ENCODE measurements at regions not wholly inside any gene's neighbourhood (a gene's known extent, or its start where the extent isn't known, plus 50 kb on each side); places are given as distances from the start of the nearest gene placed in this dataset.

- DNase-seq (ENCODE audit: low read depth in 4 of 4, low spot score in 2 of 4), result no peak
Measured at GRCh38 chr10:113319479-113319878, 233.4 kb upstream of the HABP2 start.

- DNase-seq (ENCODE audit: low read depth in 4 of 4, low spot score in 2 of 4), result no peak
Measured at GRCh38 chr10:113320211-113320610, 232.6 kb upstream of the HABP2 start.

- no peak for DNase-seq (ENCODE audit: low read depth in 4 of 4, low spot score in 2 of 4)
Measured at GRCh38 chr10:113320987-113321386, 231.9 kb upstream of the HABP2 start.

GRCh38 chr10:113322843-113323242 lies 230.0 kb upstream of the HABP2 start:
- no peak for DNase-seq (ENCODE audit: low read depth in 4 of 4, low spot score in 2 of 4)

DNA sequence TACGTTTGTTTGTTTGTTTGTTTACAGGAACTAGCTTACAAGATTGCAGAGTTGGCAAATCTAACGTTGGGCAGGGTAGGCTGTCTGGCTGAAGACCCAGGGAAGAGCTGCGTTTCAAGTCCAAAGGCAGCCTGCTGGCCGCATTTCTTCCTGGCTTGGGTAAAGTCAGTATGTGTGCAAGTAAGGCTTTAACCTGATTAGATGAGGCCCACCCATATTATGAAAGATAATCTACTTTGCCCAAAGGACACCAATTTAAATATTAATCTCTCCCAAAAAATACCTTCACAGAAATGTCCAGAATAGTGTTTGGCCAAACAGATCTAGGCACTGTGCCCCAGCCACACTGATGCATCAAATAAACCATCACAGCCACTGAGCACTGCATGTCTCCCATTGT lies 228.9 kb upstream of the HABP2 start:
- no peak for DNase-seq (ENCODE audit: low read depth in 4 of 4, low spot score in 2 of 4)

DNA sequence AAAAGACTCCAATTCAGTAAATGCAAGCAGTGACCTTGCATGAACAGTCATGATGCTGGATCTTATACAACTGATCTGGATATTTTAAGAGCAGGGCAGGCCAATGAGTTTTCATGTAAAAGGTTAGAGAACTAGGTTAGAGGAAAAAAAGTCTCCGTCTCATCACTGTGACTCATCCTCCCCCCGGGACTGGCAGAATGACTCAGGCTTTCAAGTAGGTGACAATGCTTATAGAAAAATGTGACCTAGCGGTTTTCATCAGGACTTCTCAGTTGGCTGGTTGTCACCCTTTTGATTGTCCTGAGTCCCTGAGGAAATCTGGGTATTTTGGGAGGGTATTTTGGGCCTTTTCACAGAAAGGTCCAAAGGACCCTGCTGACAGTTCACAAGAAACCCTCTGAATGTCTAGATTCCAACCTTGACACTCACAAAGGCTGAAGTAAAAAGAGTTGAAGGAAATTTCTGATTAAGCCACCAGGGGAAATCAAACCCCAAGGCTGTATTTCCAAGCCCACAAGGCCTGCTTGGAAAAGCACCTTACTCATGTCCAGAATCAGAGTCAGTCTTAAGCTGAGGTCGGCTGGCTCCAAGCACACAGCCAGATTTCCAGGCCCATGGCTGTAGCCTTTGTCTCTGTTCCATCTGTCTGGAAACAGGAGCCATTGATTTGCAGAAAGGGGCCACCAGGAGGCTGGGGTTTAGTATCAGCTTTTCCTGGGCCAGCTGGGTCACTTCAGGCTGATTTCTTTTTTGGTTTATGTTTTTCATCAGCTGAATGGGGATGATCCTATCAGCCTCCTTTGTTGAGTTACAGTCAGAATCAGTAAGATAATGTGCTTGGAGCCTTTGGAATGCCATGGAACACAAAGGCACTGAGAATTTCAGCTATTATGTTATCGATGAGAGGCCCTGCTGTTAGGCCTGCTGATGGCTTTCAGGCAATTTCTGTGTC lies 226.4 kb upstream of the HABP2 start:
- DNase-seq (ENCODE audit: low read depth in 4 of 4, low spot score in 2 of 4), result no peak

- DNase-seq (ENCODE audit: low read depth in 4 of 4, low spot score in 2 of 4), result no peak
Measured at GRCh38 chr10:113329121-113329596, 223.7 kb upstream of the HABP2 start.

DNA sequence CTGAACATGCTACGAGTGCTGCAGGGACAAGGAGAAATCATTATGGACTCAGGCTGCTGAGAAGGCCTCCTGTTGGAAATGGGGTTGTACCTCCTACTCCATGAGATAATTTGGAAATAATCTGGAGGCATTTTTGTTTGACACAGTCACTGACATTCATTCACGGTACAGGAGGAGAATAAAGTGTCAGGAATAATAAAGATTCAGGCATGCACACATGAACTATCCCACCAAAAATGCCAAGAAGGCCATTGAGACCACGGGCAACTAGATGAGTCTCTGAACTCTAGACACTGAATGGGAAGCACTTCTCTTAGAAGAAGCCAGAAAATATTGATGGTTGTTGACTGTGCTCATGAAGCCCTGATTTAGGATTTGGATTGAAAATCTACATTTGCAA lies 220.9 kb upstream of the HABP2 start:
- DNase-seq (ENCODE audit: low read depth in 4 of 4, low spot score in 2 of 4), result no peak

DNA sequence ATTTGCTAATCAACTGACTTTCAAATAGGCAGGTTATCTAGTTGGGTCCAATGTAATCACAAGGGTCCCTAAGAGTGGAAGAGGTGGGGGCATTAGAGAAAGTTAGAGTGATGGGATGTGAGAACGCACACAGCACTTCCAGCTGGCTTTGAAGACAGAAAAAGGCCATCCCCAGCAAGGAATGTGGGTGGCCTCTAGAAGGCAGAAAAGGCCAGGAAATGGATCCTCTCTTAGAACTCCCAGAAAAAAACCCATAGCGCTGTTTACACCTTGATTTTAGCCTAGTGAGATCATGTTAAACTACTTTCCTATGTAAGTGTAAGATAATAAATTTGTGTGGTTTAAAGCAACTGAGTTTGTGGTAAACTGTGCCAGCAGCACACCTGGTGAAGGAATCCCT lies 219.5 kb upstream of the HABP2 start:
- no peak for DNase-seq (ENCODE audit: low read depth in 4 of 4, low spot score in 2 of 4)

GRCh38 chr10:113335592-113335991 lies 217.3 kb upstream of the HABP2 start:
- no peak for DNase-seq (ENCODE audit: low read depth in 4 of 4, low spot score in 2 of 4)

- DNase-seq (ENCODE audit: low read depth in 4 of 4, low spot score in 2 of 4), result no peak
Measured at GRCh38 chr10:113336549-113337130, 216.2 kb upstream of the HABP2 start.

DNA sequence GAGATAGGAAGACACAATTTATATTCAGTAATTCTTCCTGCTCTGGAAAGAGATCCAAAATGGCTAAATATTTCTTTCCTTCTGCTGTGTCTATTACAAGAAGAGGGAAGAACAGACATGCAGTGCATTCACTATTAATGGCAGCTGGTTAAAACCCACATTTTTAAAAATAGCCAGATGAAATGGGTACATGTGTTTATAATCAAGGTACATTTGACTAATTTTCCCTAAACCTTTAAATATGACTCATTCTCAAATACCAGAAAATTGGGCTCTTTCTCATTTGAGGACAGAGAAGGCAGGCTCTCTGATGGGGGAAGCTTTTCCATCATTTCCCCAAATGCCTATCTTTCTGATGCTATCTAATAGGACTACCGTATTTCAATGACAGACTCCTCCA lies 215.7 kb upstream of the HABP2 start:
- DNase-seq (ENCODE audit: low read depth in 4 of 4, low spot score in 2 of 4), result no peak

DNA sequence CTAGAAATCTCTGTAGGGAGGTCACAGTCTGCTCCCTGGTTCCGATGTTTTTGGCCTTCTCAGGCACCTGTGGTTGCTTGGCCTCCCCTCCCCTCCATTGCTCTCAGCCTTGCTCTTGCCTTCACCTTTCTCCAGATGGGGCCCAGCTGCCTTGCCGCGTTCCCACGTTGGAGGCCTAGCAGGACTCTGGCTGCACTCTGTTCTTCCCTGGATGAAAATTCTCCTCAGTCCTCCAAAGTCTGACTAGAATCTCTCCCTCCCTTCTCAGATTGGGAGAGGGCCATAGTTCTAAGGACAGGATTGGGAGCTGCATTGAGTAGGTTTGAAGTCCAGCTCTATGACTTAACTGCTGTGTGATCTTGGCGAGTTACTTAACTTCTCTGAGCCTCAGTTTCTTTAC lies 213.7 kb upstream of the HABP2 start:
- DNase-seq (ENCODE audit: low read depth in 4 of 4, low spot score in 2 of 4), result no peak

DNA sequence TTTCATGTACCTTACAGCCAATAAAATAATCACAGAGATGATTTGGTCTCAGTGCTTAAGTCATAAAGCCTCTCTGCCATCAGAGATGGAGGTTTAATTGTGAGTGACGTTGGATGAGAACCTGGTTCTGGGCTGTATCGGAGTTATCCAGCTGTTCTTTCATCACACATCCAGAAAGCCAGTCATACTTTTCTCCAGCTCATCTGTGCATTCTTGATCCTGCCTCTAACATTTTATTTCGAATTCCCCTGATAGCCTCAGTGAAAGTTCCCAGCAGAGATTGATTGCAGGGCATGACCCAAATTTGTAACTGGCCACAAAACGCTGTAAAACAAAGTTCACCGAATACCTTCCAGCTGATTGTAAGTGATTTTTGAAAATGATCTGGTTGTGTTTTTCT lies 212.6 kb upstream of the HABP2 start:
- no peak for DNase-seq (ENCODE audit: low read depth in 4 of 4, low spot score in 2 of 4)

DNA sequence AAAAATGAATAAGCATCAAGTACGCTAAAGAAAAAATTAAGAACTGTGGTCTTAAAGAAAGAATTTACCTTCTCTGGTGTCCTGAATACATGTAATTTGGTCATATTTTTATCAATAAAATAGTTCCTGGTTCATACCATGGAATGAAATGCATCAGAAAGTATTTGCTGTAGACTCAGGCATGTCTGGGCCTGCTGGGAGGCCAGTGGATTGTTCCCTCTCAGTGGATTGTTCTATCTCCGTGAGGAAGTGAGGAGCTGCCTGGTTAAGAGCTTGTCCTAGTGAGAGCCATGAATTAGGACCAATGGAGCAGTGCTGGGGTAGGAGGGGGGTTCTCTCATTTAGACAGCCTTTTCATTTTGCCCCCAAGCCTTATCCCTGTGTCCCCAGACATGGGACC lies 211.7 kb upstream of the HABP2 start:
- DNase-seq (ENCODE audit: low read depth in 4 of 4, low spot score in 2 of 4), result no peak

DNA sequence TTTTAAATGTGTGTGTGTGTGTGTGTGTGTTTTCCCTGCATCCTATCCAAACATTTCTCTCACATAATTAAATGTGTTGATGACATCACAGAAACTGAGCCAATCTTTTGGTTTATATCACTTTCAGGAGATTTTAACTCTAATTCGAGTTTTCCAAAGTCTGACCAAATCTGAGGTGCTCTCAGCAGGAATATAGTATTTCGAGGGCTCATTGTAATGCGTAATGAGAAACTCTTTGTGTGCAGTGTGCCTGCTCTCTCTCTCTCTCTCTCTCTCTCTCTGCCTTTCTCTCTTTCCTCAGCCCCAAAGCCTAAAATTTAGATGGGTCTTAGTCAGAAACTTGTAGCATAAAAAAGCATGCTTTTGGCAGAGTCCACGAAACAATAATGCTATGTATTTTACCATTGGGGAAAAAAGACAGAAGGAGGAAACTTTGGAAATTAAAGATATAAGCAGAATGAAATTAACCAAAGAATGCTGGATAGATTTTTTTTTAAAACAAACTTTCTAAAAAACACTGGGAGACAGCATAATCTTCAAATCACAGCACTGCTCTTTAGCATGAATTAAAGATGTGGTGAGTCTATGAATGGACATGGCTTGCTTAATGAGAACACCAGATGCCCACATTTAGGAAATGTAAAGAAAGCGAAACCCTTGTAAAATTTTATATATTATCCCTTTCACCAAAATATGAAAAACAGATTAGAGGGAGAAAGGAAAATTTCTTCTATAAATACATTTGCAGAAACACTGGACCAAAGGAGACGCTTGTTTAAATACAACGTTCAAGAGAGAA lies 206.8 kb upstream of the HABP2 start:
- no peak for DNase-seq (ENCODE audit: low read depth in 4 of 4, low spot score in 2 of 4)

GRCh38 chr10:113347508-113347907 lies 205.3 kb upstream of the HABP2 start:
- no peak for DNase-seq (ENCODE audit: low read depth in 4 of 4, low spot score in 2 of 4)

DNA sequence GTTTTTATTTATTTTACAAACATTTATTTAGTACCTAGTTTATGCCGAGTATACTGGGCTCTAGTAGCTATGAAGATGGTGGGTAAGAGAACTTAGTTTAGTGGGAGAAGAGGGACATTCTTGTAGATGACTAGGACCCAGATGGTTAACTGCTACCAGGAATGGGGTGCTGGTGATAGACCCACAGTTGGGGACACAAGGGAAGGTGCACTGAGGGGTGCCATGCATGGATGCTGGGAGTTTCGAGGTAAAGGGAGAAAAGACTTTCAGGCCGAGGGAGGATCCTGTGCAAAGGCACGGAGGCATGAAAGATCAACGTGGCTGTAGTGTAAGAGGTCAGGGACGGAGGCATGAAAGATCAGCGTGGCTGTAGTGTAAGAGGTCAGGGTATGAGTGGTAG lies 204.2 kb upstream of the HABP2 start:
- DNase-seq (ENCODE audit: low read depth in 4 of 4, low spot score in 2 of 4), result no peak

GRCh38 chr10:113350311-113351040 lies 202.4 kb upstream of the HABP2 start:
- DNase-seq (ENCODE audit: low read depth in 4 of 4, low spot score in 2 of 4), result no peak

DNA sequence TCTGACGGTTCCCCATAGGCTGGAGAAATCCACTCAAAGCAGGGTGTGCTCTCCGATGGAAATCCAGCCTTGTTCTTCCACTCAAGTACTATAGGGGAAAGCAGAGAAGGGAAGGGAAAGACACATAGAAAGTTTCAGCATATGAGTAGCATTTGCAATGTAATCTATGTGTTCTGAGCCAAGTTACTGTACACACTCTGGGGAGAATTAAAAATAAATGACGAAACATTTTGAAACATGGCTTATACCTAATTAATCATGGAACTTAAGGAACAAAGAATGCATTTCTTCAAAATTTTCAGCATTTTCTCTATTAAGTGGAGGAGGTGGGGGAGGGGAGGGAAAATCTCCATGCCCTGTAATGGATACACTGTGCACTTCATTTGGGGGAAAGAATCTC lies 198.1 kb upstream of the HABP2 start:
- DNase-seq (ENCODE audit: low read depth in 4 of 4, low spot score in 2 of 4), result no peak

Data from left renal cortex interstitium (tissue), 4 donors.